GM23338 (cell line): ENCODE measurements at regions not wholly inside any gene's neighbourhood (a gene's known extent, or its start where the extent isn't known, plus 50 kb on each side); places are given as distances from the start of the nearest gene placed in this dataset.

Source experiments
- ATAC-seq: fragments of 200-7000 bp; cut with Tn5 transposase; 3 replicates; pipeline ENCODE4 v1.9.1; 2020
- DNase-seq: peaks from one replicate; pipeline ENCODE4 v3.0.0-alpha.2; 2015; ENCODE audit warnings: low spot score
- H2AFZ ChIP-seq: fragments of 200-600 bp; sonication (generic); 2 replicates; pipeline ENCODE4 v1.8.0; 2016; ENCODE audit warnings: antibody characterized with exemption, mild to moderate bottlenecking, moderate library complexity
- H3F3A ChIP-seq: fragments of 200-600 bp; sonication (generic); replicated peaks from 2 replicates; pipeline ENCODE4 v1.8.0; 2017; ENCODE audit warnings: antibody characterized with exemption, mixed run types, low read depth
- H3K27ac ChIP-seq: fragments of 200-600 bp; sonication (generic); 2 replicates; pipeline ENCODE4 v1.6.1; 2016; ENCODE audit warnings: low read depth
- H3K27me3 ChIP-seq: fragments of 200-600 bp; sonication (generic); 2 replicates; pipeline ENCODE4 v1.8.0; 2016; ENCODE audit warnings: mild to moderate bottlenecking, mixed run types, moderate library complexity; ENCODE audit not compliant: insufficient read depth
- H3K36me3 ChIP-seq: fragments of 200-600 bp; sonication (generic); 2 replicates; pipeline ENCODE4 v1.8.0; 2016; ENCODE audit warnings: mild to moderate bottlenecking; ENCODE audit not compliant: insufficient read depth
- H3K4me1 ChIP-seq: fragments of 200-600 bp; sonication (generic); 2 replicates; pipeline ENCODE4 v1.8.0; 2016; ENCODE audit warnings: mild to moderate bottlenecking, moderate library complexity; ENCODE audit not compliant: insufficient read depth
- H3K4me2 ChIP-seq: fragments of 200-600 bp; sonication (generic); 2 replicates; pipeline ENCODE4 v1.7.1; 2017; ENCODE audit warnings: mixed run types
- H3K4me3 ChIP-seq: fragments of 200-600 bp; sonication (generic); 2 replicates; pipeline ENCODE4 v1.6.1; 2016; ENCODE audit warnings: mixed run types
- H3K79me2 ChIP-seq: fragments of 200-600 bp; sonication (generic); replicated peaks from 2 replicates; pipeline ENCODE4 v1.8.0; 2017; ENCODE audit warnings: mild to moderate bottlenecking; ENCODE audit not compliant: insufficient read depth
- H3K9me2 ChIP-seq: fragments of 200-600 bp; sonication (generic); 2 replicates; pipeline ENCODE4 v1.8.0; 2017; ENCODE audit not compliant: insufficient read depth
- H4K20me1 ChIP-seq: fragments of 200-600 bp; sonication (generic); replicated peaks from 2 replicates; pipeline ENCODE4 v1.8.0; 2017; ENCODE audit warnings: mild to moderate bottlenecking; ENCODE audit not compliant: insufficient read depth
- H3K27ac Mint-ChIP-seq: 2 replicates; pipeline ENCODE4 v1.8.0; 2020; ENCODE audit warnings: inconsistent platforms, mild to moderate bottlenecking, moderate library complexity, mixed read lengths
- H3K27me3 Mint-ChIP-seq: 3 replicates; pipeline ENCODE4 v1.8.0; 2022; ENCODE audit warnings: low read depth, mild to moderate bottlenecking, moderate library complexity, mixed read lengths, inconsistent platforms; ENCODE audit not compliant: insufficient read depth, poor library complexity
- H3K36me3 Mint-ChIP-seq: 3 replicates; pipeline ENCODE4 v1.8.0; 2021; ENCODE audit warnings: low read depth, mild to moderate bottlenecking, inconsistent platforms, moderate library complexity, mixed read lengths
- H3K4me1 Mint-ChIP-seq: 3 replicates; pipeline ENCODE4 v1.8.0; 2020; ENCODE audit warnings: mild to moderate bottlenecking, inconsistent platforms, mixed read lengths
- H3K4me3 Mint-ChIP-seq: 3 replicates; pipeline ENCODE4 v1.8.0; 2021; ENCODE audit warnings: moderate library complexity, mild to moderate bottlenecking, inconsistent platforms, mixed read lengths
- H3K9me3 Mint-ChIP-seq: 3 replicates; pipeline ENCODE4 v1.8.0; 2020; ENCODE audit warnings: moderate library complexity, mild to moderate bottlenecking, inconsistent platforms, mixed read lengths
- ETS1 ChIP-seq: IDR thresholded peaks from 2 replicates; pipeline ENCODE4 v1.6.1; 2016; ENCODE audit warnings: antibody characterized with exemption
- EZH2phosphoT487 ChIP-seq: fragments of 200-600 bp; sonication (generic); IDR thresholded peaks from one replicate; pipeline ENCODE4 v1.8.1; 2018; ENCODE audit warnings: antibody characterized with exemption; ENCODE audit not compliant: unreplicated experiment
- ZNF331 ChIP-seq: fragments of 250-450 bp; sonication (Bioruptor Pico); IDR thresholded peaks from 2 replicates; pipeline ENCODE4 v1.5.0; 2020; ENCODE audit warnings: low read depth, mild to moderate bottlenecking, moderate library complexity
- ZNF462 ChIP-seq: fragments of 250-450 bp; sonication (Bioruptor Pico); IDR thresholded peaks from 2 replicates; pipeline ENCODE4 v1.5.0; 2020; ENCODE audit warnings: mild to moderate bottlenecking, moderate library complexity

GRCh38 chr7:131234719-131235488, 92.8 kb upstream of the MKLN1 start:
- H3K4me1 Mint-ChIP-seq, result peaks cover 23% of the 10 kb centered on the region
- H3K9me3 Mint-ChIP-seq, result no peaks in the 10 kb centered on the region
- Histone ChIP-seq H3K9me2 (no peaks in the 10 kb centered on the region), H4K20me1 (no peaks in the 10 kb centered on the region), H3K4me1 (peaks cover 11% of the 10 kb centered on the region; the same call in 1 of the 2 replicates), H3K27ac (peak overlapping the region; percentile 73; the same call in 1 of the 2 replicates), H2AFZ (no peak overlapping the region), H3K36me3 (no peaks in the 10 kb centered on the region), H3K79me2 (no peaks in the 10 kb centered on the region), H3K27me3 (no peaks in the 10 kb centered on the region), H3F3A (no peaks in the 10 kb centered on the region), H3K4me2 (no peak overlapping the region), H3K4me3 (no peak overlapping the region)
- H3K27me3 Mint-ChIP-seq, result peaks cover 4% of the 10 kb centered on the region
- no peak overlapping the region for H3K4me3 Mint-ChIP-seq
- DNase-seq (no peak), ATAC-seq (no peak)
- H3K36me3 Mint-ChIP-seq, result no peaks in the 10 kb centered on the region
- H3K27ac Mint-ChIP-seq, result no peak overlapping the region
- TF ChIP-seq ZNF331 (CRISPR knock-in tag) (no peak), ZNF462 (no peak), ETS1 (no peak), EZH2phosphoT487 (no peak)
